T-cell (primary cell): ENCODE measurements at regions not wholly inside any gene's neighbourhood (a gene's known extent, or its start where the extent isn't known, plus 50 kb on each side); places are given as distances from the start of the nearest gene placed in this dataset.

ENCODE experiments used
- ATAC-seq, 4 experiments: fragments of 200-7000 bp in 3 of 4; fragments of 150-1000 bp in 1 of 4; cut with Tn5 transposase; replicated peaks in 1 of 4; 1 replicate in 3 of 4; 2 replicates in 1 of 4; pipeline ENCODE4 v1.10.0; 2021; ENCODE audit warnings: moderate library complexity in 3 of 4, mild to moderate bottlenecking in 2 of 4, moderate number of reproducible peaks in 1 of 4
- CTCF ChIA-PET, 2 donors: fragments of 300-600 bp; sonication (Branson Sonifier 250); formaldehyde crosslinking; loops; one replicate each; lab custom pipeline; 2022; ENCODE audit warnings: antibody characterized with exemption in 2 of 2; lab: Charles Lee
- POLR2A ChIA-PET, 2 donors: fragments of 300-600 bp; sonication (Branson Sonifier 250); formaldehyde crosslinking; loops; one replicate each; lab custom pipeline; 2022; ENCODE audit warnings: antibody characterized with exemption in 2 of 2; lab: Charles Lee
- DNase-seq, 35 experiments: peaks; one replicate each; pipeline versions ENCODE4 v3.0.0 to v3.0.0-alpha.2; 2013 to 2023
- H3K27ac ChIP-seq: one replicate; pipeline ENCODE4 v1.5.1; 2013; ENCODE audit warnings: low read length
- H3K27me3 ChIP-seq, 2 experiments: replicated peaks in 1 of 2; 1 replicate in 1 of 2; 2 replicates in 1 of 2; pipeline versions ENCODE4 v1.6.1 to v1.7.0; 2013; ENCODE audit warnings: low read length in 1 of 2, mixed read lengths in 1 of 2; ENCODE audit not compliant: control insufficient read depth in 2 of 2, insufficient read depth in 2 of 2; ENCODE audit errors: extremely low read depth in 1 of 2
- H3K36me3 ChIP-seq, 2 donors: 1 replicate in 1 of 2; 2 replicates in 1 of 2; pipeline versions ENCODE4 v1.6.1 to v1.7.0; 2013; ENCODE audit warnings: low read length in 1 of 2; ENCODE audit not compliant: control insufficient read depth in 2 of 2, insufficient read depth in 1 of 2; ENCODE audit errors: extremely low read depth in 1 of 2
- H3K4me1 ChIP-seq, 2 experiments: 1 replicate in 1 of 2; 2 replicates in 1 of 2; pipeline versions ENCODE4 v1.6.1 to v1.7.0; 2013; ENCODE audit warnings: low read length in 2 of 2, mixed read lengths in 1 of 2; ENCODE audit not compliant: insufficient read depth in 2 of 2, control insufficient read depth in 1 of 2; ENCODE audit errors: extremely low read depth in 1 of 2
- H3K4me3 ChIP-seq, 2 donors: 1 replicate in 1 of 2; 2 replicates in 1 of 2; pipeline versions ENCODE4 v1.5.1 to v1.7.0; 2013; ENCODE audit warnings: mild to moderate bottlenecking in 2 of 2, low read length in 1 of 2, moderate library complexity in 1 of 2; ENCODE audit not compliant: control insufficient read depth in 1 of 2; ENCODE audit errors: extremely low read depth in 1 of 2
- H3K9me3 ChIP-seq: 2 replicates; pipeline ENCODE4 v1.7.0; 2013
- H3K27ac Mint-ChIP-seq, 2 donors: one replicate each; pipeline ENCODE4 v1.8.0; 2020 to 2021; ENCODE audit warnings: mild to moderate bottlenecking in 2 of 2, mixed read lengths in 2 of 2
- H3K27me3 Mint-ChIP-seq, 2 donors: one replicate each; pipeline ENCODE4 v1.8.0; 2021 to 2022; ENCODE audit warnings: mixed read lengths in 2 of 2
- H3K36me3 Mint-ChIP-seq: one replicate; pipeline ENCODE4 v1.8.0; 2021; ENCODE audit warnings: mixed read lengths
- H3K4me1 Mint-ChIP-seq, 3 donors: one replicate each; pipeline ENCODE4 v1.8.0; 2020 to 2022; ENCODE audit warnings: mixed read lengths in 3 of 3, mild to moderate bottlenecking in 1 of 3
- H3K4me3 Mint-ChIP-seq, 3 donors: one replicate each; pipeline ENCODE4 v1.8.0; 2020 to 2022; ENCODE audit warnings: mild to moderate bottlenecking in 3 of 3, mixed read lengths in 3 of 3, moderate library complexity in 3 of 3
- H3K9me3 Mint-ChIP-seq, 3 donors: one replicate each; pipeline ENCODE4 v1.8.0; 2020 to 2022; ENCODE audit warnings: mixed read lengths in 3 of 3
- WGBS: methylation state at CpG from one replicate; pipeline ENCODE4 v1.1.5; 2013; ENCODE audit warnings: missing lambda C conversion rate; ENCODE audit not compliant: insufficient coverage; 5-methylcytosine and 5-hydroxymethylcytosine counted together

GRCh38 chr1:222096476-222096772 lies 354.5 kb upstream of the DUSP10 start:
- Mint-ChIP-seq H3K9me3 (no peaks in the 10 kb centered on the region), H3K27me3 (peaks cover 2 to 7% of the 10 kb centered on the region in 2 donors), H3K4me3 (no peak overlapping the region), H3K27ac (no peak overlapping the region), H3K36me3 (no peaks in the 10 kb centered on the region), H3K4me1 (no peaks in the 10 kb centered on the region)
- H3K9me3 ChIP-seq, result no peaks in the 10 kb centered on the region
- ATAC-seq (no peak), DNase-seq (no peak)
- ChIA-PET CTCF (interaction anchor here (1.3 to 3.7 kb wide), 6 partner anchors 10 to 538 kb away, joined by 3 to 34 read pairs (median 4); no protein-coding TSS in a partner anchor), POLR2A (no interaction called here)
- no peaks in the 10 kb centered on the region for H3K27me3 ChIP-seq
- no peak overlapping the region for H3K27ac ChIP-seq
- WGBS, result 86% methylated on average over 1 of the region's 1 CpG
- H3K4me1 ChIP-seq, result no peaks in the 10 kb centered on the region
- H3K4me3 ChIP-seq, result no peak overlapping the region
- no peaks in the 10 kb centered on the region for H3K36me3 ChIP-seq

DNA sequence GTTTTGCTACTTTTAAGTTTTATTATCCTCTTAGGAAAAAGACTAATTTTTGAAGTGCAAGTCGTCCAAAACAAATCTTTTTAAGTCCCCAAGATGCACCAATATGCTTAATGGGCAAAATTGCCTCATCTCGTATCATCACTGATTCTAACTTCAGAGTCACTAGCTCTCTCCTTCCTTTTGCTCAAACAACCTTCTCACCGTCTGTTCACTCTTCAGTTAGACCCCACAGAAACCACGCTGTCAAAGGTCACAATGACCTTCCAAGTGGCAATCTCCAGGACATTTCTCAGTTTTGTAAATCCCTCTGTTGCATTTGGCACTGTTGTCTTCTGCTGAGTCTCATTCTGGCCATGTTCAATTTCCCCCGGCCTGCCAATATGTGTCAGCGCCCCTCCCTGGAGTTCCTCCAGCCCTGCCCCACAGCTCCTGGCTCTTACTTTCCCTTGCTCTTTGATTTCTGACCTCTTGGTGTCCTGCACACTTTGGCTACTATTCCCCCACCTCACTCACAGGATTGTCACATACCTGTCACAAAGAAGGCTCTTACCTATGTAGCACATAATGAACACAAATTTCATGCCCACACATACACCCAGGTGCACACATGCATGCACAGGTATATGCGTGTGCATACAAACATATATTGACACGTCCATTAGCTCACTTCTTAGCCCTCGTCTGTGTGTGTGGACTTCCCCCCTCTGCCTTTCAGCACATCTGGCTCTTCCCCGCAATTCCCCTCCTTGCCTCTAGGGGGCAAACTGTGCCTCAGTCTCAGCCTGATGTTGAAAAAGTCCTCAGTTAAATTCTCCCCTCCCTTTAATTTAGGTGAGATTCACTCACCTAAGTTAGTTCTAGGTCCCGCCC lies 354.0 kb upstream of the DUSP10 start:
- H3K36me3 Mint-ChIP-seq, result no peaks in the 10 kb centered on the region
- H3K27me3 ChIP-seq, result no peaks in the 10 kb centered on the region
- H3K27ac ChIP-seq, result no peak overlapping the region
- H3K27me3 Mint-ChIP-seq, result peaks cover 0 to 3% of the 10 kb centered on the region in 2 donors
- no peaks in the 10 kb centered on the region for H3K36me3 ChIP-seq
- POLR2A ChIA-PET, result no interaction called here
- DNase-seq (peak; percentile 2 to 78 (median 46)), ATAC-seq (peak; percentile 71 to 77 (median 73))
- no peak overlapping the region for H3K4me3 Mint-ChIP-seq
- H3K9me3 ChIP-seq, result no peaks in the 10 kb centered on the region
- no peaks in the 10 kb centered on the region for H3K4me1 Mint-ChIP-seq
- no peak overlapping the region for H3K4me3 ChIP-seq
- H3K9me3 Mint-ChIP-seq, result no peaks in the 10 kb centered on the region
- CTCF ChIA-PET, result interaction anchor here (0.6 to 3.7 kb wide), 8 partner anchors 11 to 1344 kb away, joined by 3 to 34 read pairs (median 6); no protein-coding TSS in a partner anchor
- 46% methylated on average over 11 of the region's 11 CpGs for WGBS
- H3K4me1 ChIP-seq, result no peaks in the 10 kb centered on the region
- H3K27ac Mint-ChIP-seq, result no peak overlapping the region

DNA sequence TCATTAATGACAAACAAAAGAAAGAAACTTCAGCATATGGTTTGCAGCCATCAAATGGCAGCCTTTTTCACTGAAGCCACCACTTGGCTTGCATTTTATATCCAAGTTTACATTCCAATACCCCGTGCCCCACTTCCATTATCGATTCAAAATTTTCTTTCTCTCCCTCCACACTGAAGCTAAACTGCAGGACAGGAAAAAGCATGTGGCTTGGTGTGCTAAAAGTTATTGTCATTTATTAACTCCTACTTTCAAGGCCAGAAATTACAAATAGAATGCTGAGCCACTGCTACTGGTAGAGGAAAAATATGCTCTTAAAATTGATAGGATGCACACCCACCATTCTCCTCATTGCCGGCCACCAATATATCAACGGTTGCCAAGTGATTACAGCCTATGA lies 351.6 kb upstream of the DUSP10 start:
- Histone ChIP-seq H3K27ac (no peak overlapping the region), H3K4me3 (no peak overlapping the region), H3K27me3 (no peaks in the 10 kb centered on the region), H3K9me3 (no peaks in the 10 kb centered on the region), H3K36me3 (no peaks in the 10 kb centered on the region), H3K4me1 (no peaks in the 10 kb centered on the region)
- peaks cover 0 to 8% of the 10 kb centered on the region in 2 donors for H3K27me3 Mint-ChIP-seq
- ChIA-PET POLR2A (no interaction called here), CTCF (interaction anchor here in 1 of 2 donors (1.9 kb wide), 1 partner anchor 362 kb away, joined by 5 read pairs; no protein-coding TSS in a partner anchor)
- DNase-seq, result no peak
- no peak overlapping the region for H3K4me3 Mint-ChIP-seq
- H3K27ac Mint-ChIP-seq, result no peak overlapping the region
- H3K4me1 Mint-ChIP-seq, result no peaks in the 10 kb centered on the region
- H3K9me3 Mint-ChIP-seq, result no peaks in the 10 kb centered on the region
- no peaks in the 10 kb centered on the region for H3K36me3 Mint-ChIP-seq
- WGBS, result no CpG with 5 or more reads among the region's 4 CpGs
- ATAC-seq, result no peak

- ChIA-PET CTCF (interaction anchor here in 1 of 2 donors (0.6 kb wide), 1 partner anchor 17 kb away, joined by 3 read pairs; no protein-coding TSS in a partner anchor), POLR2A (no interaction called here)
- Histone ChIP-seq H3K4me1 (no peaks in the 10 kb centered on the region), H3K36me3 (no peaks in the 10 kb centered on the region), H3K27ac (no peak overlapping the region), H3K4me3 (no peak overlapping the region), H3K9me3 (no peaks in the 10 kb centered on the region), H3K27me3 (no peaks in the 10 kb centered on the region)
- Mint-ChIP-seq H3K27ac (no peak overlapping the region), H3K9me3 (peaks cover 0 to 4% (median 3%) of the 10 kb centered on the region in 3 donors), H3K4me3 (no peak overlapping the region), H3K27me3 (peaks cover 12 to 20% of the 10 kb centered on the region in 2 donors), H3K36me3 (no peaks in the 10 kb centered on the region), H3K4me1 (no peaks in the 10 kb centered on the region)
- no peak for ATAC-seq
- no peak for DNase-seq
- WGBS, result no CpG with 5 or more reads among the region's 4 CpGs
Observed at GRCh38 chr1:222090103-222090502, 348.2 kb upstream of the DUSP10 start.

- CTCF ChIA-PET, result interaction anchor here in 1 of 2 donors (1.3 kb wide), 1 partner anchor 10 kb away, joined by 3 read pairs; no protein-coding TSS in a partner anchor
Observed at GRCh38 chr1:222087221-222087920, 345.5 kb upstream of the DUSP10 start.

DNA sequence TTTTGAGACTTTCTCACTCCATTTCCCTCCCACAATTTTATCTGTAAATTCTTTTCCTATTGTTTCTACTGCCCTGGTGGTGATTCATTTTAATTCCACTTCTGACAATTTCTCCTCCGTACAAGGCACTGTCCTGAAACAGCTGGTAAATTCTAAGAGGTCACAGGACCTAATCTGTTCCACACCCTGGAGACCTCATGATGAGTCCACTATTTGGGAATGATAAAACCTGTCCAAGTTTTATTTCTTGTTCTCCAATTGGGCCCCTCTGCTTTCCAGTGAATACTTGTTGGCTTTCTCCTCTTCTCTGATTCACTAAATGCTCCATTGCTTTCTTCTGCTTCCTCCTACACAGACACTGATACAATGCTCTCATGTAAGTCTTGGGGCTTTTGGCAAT lies 343.1 kb upstream of the DUSP10 start:
- Mint-ChIP-seq H3K9me3 (peaks cover 0 to 9% (median 8%) of the 10 kb centered on the region in 3 donors), H3K36me3 (no peaks in the 10 kb centered on the region), H3K27me3 (peaks cover 14 to 21% of the 10 kb centered on the region in 2 donors), H3K27ac (no peak overlapping the region), H3K4me3 (no peak overlapping the region), H3K4me1 (no peaks in the 10 kb centered on the region)
- Histone ChIP-seq H3K4me1 (no peaks in the 10 kb centered on the region), H3K27ac (no peak overlapping the region), H3K4me3 (no peak overlapping the region), H3K27me3 (no peaks in the 10 kb centered on the region), H3K36me3 (no peaks in the 10 kb centered on the region), H3K9me3 (no peaks in the 10 kb centered on the region)
- no peak for DNase-seq
- ChIA-PET CTCF (interaction anchor here in 1 of 2 donors (1.6 kb wide), 1 partner anchor 10 kb away, joined by 10 read pairs; no protein-coding TSS in a partner anchor), POLR2A (no interaction called here)
- 83% methylated on average over 1 of the region's 1 CpG for WGBS
- no peak for ATAC-seq

More at GRCh38 chr1:222087221-222087920, 345.5 kb upstream of the DUSP10 start:
- Histone ChIP-seq H3K36me3 (no peaks in the 10 kb centered on the region), H3K27me3 (no peaks in the 10 kb centered on the region), H3K4me1 (no peaks in the 10 kb centered on the region), H3K4me3 (no peak overlapping the region), H3K27ac (no peak overlapping the region), H3K9me3 (no peaks in the 10 kb centered on the region)
- DNase-seq (no peak), ATAC-seq (no peak)
- Mint-ChIP-seq H3K4me3 (no peak overlapping the region), H3K4me1 (no peaks in the 10 kb centered on the region), H3K27me3 (peaks cover 14 to 22% of the 10 kb centered on the region in 2 donors), H3K9me3 (peaks cover 0 to 9% (median 8%) of the 10 kb centered on the region in 3 donors), H3K36me3 (no peaks in the 10 kb centered on the region), H3K27ac (no peak overlapping the region)
- POLR2A ChIA-PET, result no interaction called here
- WGBS, result 96% methylated on average over 3 of the region's 9 CpGs
